GM12878 (cell line): ENCODE measurements at regions not wholly inside any gene's neighbourhood (a gene's known extent, or its start where the extent isn't known, plus 50 kb on each side); places are given as distances from the start of the nearest gene placed in this dataset.

ENCODE experiments used
- ATAC-seq: fragments of 200-7000 bp; cut with Tn5 transposase; 3 replicates; pipeline ENCODE4 v1.9.1; 2020; ENCODE audit warnings: mild to moderate bottlenecking, moderate library complexity
- BruUV-seq: library from RNA; stranded (reverse); fragments of 400-500 nt; replicated peaks from 2 replicates; lab custom pipeline; 2021; lab: Mats Ljungman, UMichigan
- CTCF ChIA-PET: fragments of 300-600 bp; sonication (Branson Sonifier 250); formaldehyde crosslinking; extraction: SDS; loops from one replicate; lab custom pipeline; 2021; ENCODE audit warnings: inconsistent platforms; lab: Yijun Ruan, JAX
- POLR2A ChIA-PET: fragments of 350-600 bp; formaldehyde crosslinking; extraction: SDS; loops from one replicate; lab custom pipeline; 2021; ENCODE audit warnings: inconsistent platforms; lab: Charles Lee
- RAD21 ChIA-PET: fragments of 300-600 bp; sonication (Branson Sonifier 250); formaldehyde crosslinking; loops from one replicate; lab custom pipeline; 2023; ENCODE audit warnings: antibody characterized with exemption; ENCODE audit not compliant: unreplicated experiment; lab: Charles Lee
- SMC1A ChIA-PET: fragments of 300-600 bp; sonication (Branson Sonifier 250); formaldehyde crosslinking; loops from one replicate; lab custom pipeline; 2023; ENCODE audit not compliant: unreplicated experiment, uncharacterized antibody; lab: Charles Lee
- DNase-seq: peaks from one replicate; pipeline ENCODE4 v3.0.0-alpha.2; 2011; ENCODE audit warnings: low read depth, low spot score
- FAIRE-seq: peaks from 3 replicates; lab custom pipeline; 2011; peaks lifted over from hg19 to GRCh38; lab: Jason Lieb, UNC
- H2AFZ ChIP-seq: 2 replicates; pipeline ENCODE4 v1.6.0; 2011; ENCODE audit warnings: low read depth, low read length, control low read depth; ENCODE audit not compliant: control insufficient read depth
- H3K27ac ChIP-seq: 2 replicates; pipeline ENCODE4 v1.5.1; 2011; ENCODE audit warnings: control low read depth; ENCODE audit not compliant: control insufficient read depth, insufficient read depth
- H3K27me3 ChIP-seq, 2 experiments: replicated peaks in 1 of 2; 2 replicates each; pipeline versions ENCODE4 v1.6.0 to v1.6.1; 2011; ENCODE audit warnings: low read length in 1 of 2; ENCODE audit not compliant: control insufficient read depth in 2 of 2, insufficient read depth in 2 of 2
- H3K36me3 ChIP-seq, 2 experiments: 2 replicates each; pipeline ENCODE4 v1.5.1; 2011; ENCODE audit warnings: low read length in 1 of 2; ENCODE audit not compliant: control insufficient read depth in 2 of 2, insufficient read depth in 2 of 2
- H3K4me1 ChIP-seq: 2 replicates; pipeline ENCODE4 v1.6.1; 2011; ENCODE audit warnings: mild to moderate bottlenecking, low read length, moderate library complexity, mixed read lengths; ENCODE audit not compliant: control insufficient read depth, insufficient read depth
- H3K4me2 ChIP-seq: 2 replicates; pipeline ENCODE4 v1.6.0; 2011; ENCODE audit warnings: control low read depth; ENCODE audit not compliant: control insufficient read depth, insufficient read depth
- H3K4me3 ChIP-seq: fragments of 200-600 bp; sonication (generic); 2 replicates; pipeline ENCODE4 v1.5.1; 2016
- H3K79me2 ChIP-seq: 2 replicates; pipeline ENCODE4 v1.6.0; 2011; ENCODE audit warnings: low read length; ENCODE audit not compliant: control insufficient read depth, insufficient read depth
- H3K9ac ChIP-seq: 2 replicates; pipeline ENCODE4 v1.8.0; 2011; ENCODE audit warnings: low read length, control low read depth, mixed read lengths; ENCODE audit not compliant: control insufficient read depth, insufficient read depth
- H3K9me3 ChIP-seq: replicated peaks from 3 replicates; pipeline ENCODE4 v1.5.1; 2011; ENCODE audit warnings: mild to moderate bottlenecking, low read length; ENCODE audit not compliant: control insufficient read depth, insufficient read depth
- H4K20me1 ChIP-seq: 2 replicates; pipeline ENCODE4 v1.6.0; 2011; ENCODE audit not compliant: control insufficient read depth, insufficient read depth
- BCL11A ChIP-seq: IDR thresholded peaks from 2 replicates; pipeline ENCODE4 v1.6.1; 2011; ENCODE audit warnings: low read depth, low read length
- CHD2 ChIP-seq: IDR thresholded peaks from 2 replicates; pipeline ENCODE4 v1.6.1; 2011; ENCODE audit warnings: low read depth, low read length, improper control_type of control experiment, borderline replicate concordance
- CHD4 ChIP-seq: fragments of 200-600 bp; sonication (generic); IDR thresholded peaks from 2 replicates; pipeline ENCODE4 v1.6.1; 2016; ENCODE audit warnings: mild to moderate bottlenecking
- CREM ChIP-seq: IDR thresholded peaks from 2 replicates; pipeline ENCODE4 v1.6.1; 2014; ENCODE audit warnings: antibody characterized with exemption, low read depth
- EP300 ChIP-seq, 2 experiments: fragments of 150-350 bp in 1 of 2; IDR thresholded peaks; 2 replicates each; pipeline ENCODE4 v1.6.1; 2011 to 2012; ENCODE audit warnings: low read depth in 2 of 2, low read length in 2 of 2, borderline replicate concordance in 1 of 2, improper control_type of control experiment in 1 of 2, inconsistent platforms in 1 of 2; ENCODE audit not compliant: control insufficient read depth in 1 of 2
- HDAC6 ChIP-seq: fragments of 200-600 bp; sonication (generic); IDR thresholded peaks from one replicate; pipeline ENCODE4 v1.8.0; 2017; ENCODE audit warnings: antibody characterized with exemption; ENCODE audit not compliant: unreplicated experiment
- HDGF ChIP-seq: fragments of 450-650 bp; IDR thresholded peaks from 2 replicates; pipeline ENCODE4 v1.6.1; 2016; ENCODE audit warnings: antibody characterized with exemption
- KDM1A ChIP-seq: fragments of 200-600 bp; sonication (generic); IDR thresholded peaks from 2 replicates; pipeline ENCODE4 v1.6.1; 2016; ENCODE audit warnings: borderline replicate concordance
- NFXL1 ChIP-seq: fragments of 450-650 bp; IDR thresholded peaks from 2 replicates; pipeline ENCODE4 v1.6.1; 2017; ENCODE audit warnings: antibody characterized with exemption, mild to moderate bottlenecking, borderline replicate concordance
- NR2C2 ChIP-seq: IDR thresholded peaks from 2 replicates; pipeline ENCODE4 v1.6.1; 2011; ENCODE audit warnings: borderline replicate concordance, low read depth; ENCODE audit not compliant: control insufficient read depth, insufficient read length
- RELA ChIP-seq: fragments of 450-650 bp; IDR thresholded peaks from 2 replicates; pipeline ENCODE4 v1.8.0; 2014; ENCODE audit warnings: borderline replicate concordance; ENCODE audit not compliant: partially characterized antibody
- REST ChIP-seq: IDR thresholded peaks from 2 replicates; pipeline ENCODE4 v1.6.1; 2012; ENCODE audit warnings: mild to moderate bottlenecking, low read depth, low read length
- RUNX3 ChIP-seq: IDR thresholded peaks from 2 replicates; pipeline ENCODE4 v1.6.1; 2012; ENCODE audit warnings: low read length, inconsistent platforms
- TAF1 ChIP-seq: IDR thresholded peaks from 2 replicates; pipeline ENCODE4 v1.6.1; 2011; ENCODE audit warnings: mild to moderate bottlenecking, low read depth, low read length, borderline replicate concordance
- WRNIP1 ChIP-seq: IDR thresholded peaks from 2 replicates; pipeline ENCODE4 v1.6.1; 2011; ENCODE audit warnings: low read depth, low read length, improper control_type of control experiment, borderline replicate concordance
- WGBS: methylation state at CpG from one replicate; pipeline ENCODE4 v1.1.6; 2016; ENCODE audit warnings: low lambda C conversion rate; ENCODE audit not compliant: insufficient replicate concordance, insufficient coverage; ENCODE audit errors: missing lambda C conversion rate; 5-methylcytosine and 5-hydroxymethylcytosine counted together
- in situ Hi-C: fragments of 300-500 bp; cut with MboI; formaldehyde crosslinking; loops from 9 replicates; pipeline ENCODE4 v1.14.3; 2018; ENCODE audit warnings: mixed read lengths
- intact Hi-C: fragments of 100-400 bp; cut with micrococcal nuclease; formaldehyde crosslinking; loops from one replicate; pipeline ENCODE4 v1.14.2; 2022; ENCODE audit not compliant: unreplicated experiment
- TF ChIP-seq, protein P1 (sequence below): fragments of 450-650 bp; formaldehyde crosslinking; IDR thresholded peaks from 2 replicates; pipeline ENCODE4 v1.5.0; 2022; ENCODE audit warnings: mild to moderate bottlenecking, missing genetic modification characterization
- TF ChIP-seq, protein P2 (sequence below): fragments of 450-650 bp; IDR thresholded peaks from 2 replicates; pipeline ENCODE4 v1.6.1; 2017; ENCODE audit warnings: mild to moderate bottlenecking, low read depth, inconsistent platforms; ENCODE audit not compliant: poor library complexity, severe bottlenecking

DNA sequence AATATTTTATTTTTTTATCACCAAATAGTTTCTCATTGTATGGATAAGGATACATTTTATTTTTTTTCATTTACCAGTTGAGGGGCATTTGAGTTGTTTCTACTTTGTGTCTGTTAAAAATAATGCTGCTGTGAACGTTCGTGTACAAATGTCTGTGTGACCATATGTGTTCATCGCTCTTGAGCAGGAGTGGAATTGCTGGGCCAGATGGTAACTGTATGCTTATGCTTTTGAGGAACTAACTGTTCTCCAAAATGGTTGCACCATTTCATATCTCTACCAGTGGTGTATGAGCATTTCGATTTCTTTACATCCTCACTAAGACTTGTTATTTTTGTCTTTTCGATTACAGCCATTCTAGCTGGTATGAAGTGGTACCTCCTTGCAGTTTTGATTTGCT lies 212.5 kb upstream of the N4BP1 start:
- H3K9ac ChIP-seq: no peak overlapping the region
- SMC1A ChIA-PET: interaction anchor here (0.9 kb wide), 1 partner anchor 31 kb away, joined by 3 read pairs; no protein-coding TSS in a partner anchor
- intact Hi-C loops: no loop called here
- TF ChIP-seq WRNIP1 (no peak), BCL11A (no peak), EP300 (IDR thresholded peaks at IDR 0.05; ENCODE audit: borderline replicate concordance in 1 of 2, control insufficient read depth in 1 of 2, low read depth in 2 of 2, low read length in 2 of 2) (no peak), RELA (no peak), REST (no peak), CREM (no peak), NR2C2 (no peak), NFXL1 (no peak), RUNX3 (no peak), HDGF (no peak), HDAC6 (no peak), CHD2 (no peak), CHD4 (no peak), TAF1 (no peak), KDM1A (no peak)
- TF ChIP-seq, protein P1, sequence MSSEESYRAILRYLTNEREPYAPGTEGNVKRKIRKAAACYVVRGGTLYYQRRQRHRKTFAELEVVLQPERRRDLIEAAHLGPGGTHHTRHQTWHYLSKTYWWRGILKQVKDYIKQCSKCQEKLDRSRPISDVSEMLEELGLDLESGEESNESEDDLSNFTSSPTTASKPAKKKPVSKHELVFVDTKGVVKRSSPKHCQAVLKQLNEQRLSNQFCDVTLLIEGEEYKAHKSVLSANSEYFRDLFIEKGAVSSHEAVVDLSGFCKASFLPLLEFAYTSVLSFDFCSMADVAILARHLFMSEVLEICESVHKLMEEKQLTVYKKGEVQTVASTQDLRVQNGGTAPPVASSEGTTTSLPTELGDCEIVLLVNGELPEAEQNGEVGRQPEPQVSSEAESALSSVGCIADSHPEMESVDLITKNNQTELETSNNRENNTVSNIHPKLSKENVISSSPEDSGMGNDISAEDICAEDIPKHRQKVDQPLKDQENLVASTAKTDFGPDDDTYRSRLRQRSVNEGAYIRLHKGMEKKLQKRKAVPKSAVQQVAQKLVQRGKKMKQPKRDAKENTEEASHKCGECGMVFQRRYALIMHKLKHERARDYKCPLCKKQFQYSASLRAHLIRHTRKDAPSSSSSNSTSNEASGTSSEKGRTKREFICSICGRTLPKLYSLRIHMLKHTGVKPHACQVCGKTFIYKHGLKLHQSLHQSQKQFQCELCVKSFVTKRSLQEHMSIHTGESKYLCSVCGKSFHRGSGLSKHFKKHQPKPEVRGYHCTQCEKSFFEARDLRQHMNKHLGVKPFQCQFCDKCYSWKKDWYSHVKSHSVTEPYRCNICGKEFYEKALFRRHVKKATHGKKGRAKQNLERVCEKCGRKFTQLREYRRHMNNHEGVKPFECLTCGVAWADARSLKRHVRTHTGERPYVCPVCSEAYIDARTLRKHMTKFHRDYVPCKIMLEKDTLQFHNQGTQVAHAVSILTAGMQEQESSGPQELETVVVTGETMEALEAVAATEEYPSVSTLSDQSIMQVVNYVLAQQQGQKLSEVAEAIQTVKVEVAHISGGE (CRISPR knock-in tag): no peak
- TF ChIP-seq, protein P2, sequence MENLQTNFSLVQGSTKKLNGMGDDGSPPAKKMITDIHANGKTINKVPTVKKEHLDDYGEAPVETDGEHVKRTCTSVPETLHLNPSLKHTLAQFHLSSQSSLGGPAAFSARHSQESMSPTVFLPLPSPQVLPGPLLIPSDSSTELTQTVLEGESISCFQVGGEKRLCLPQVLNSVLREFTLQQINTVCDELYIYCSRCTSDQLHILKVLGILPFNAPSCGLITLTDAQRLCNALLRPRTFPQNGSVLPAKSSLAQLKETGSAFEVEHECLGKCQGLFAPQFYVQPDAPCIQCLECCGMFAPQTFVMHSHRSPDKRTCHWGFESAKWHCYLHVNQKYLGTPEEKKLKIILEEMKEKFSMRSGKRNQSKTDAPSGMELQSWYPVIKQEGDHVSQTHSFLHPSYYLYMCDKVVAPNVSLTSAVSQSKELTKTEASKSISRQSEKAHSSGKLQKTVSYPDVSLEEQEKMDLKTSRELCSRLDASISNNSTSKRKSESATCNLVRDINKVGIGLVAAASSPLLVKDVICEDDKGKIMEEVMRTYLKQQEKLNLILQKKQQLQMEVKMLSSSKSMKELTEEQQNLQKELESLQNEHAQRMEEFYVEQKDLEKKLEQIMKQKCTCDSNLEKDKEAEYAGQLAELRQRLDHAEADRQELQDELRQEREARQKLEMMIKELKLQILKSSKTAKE: no peak

More for the DNA sequence above, 212.5 kb upstream of the N4BP1 start:
- FAIRE-seq (no peak), DNase-seq (no peak), ATAC-seq (no peak)
- Histone ChIP-seq H3K27me3 (no peaks in the 10 kb centered on the region; a peak in 1 of 4 replicates), H3K4me1 (no peaks in the 10 kb centered on the region), H3K79me2 (no peaks in the 10 kb centered on the region), H4K20me1 (no peaks in the 10 kb centered on the region), H3K36me3 (no peaks in the 10 kb centered on the region), H3K9me3 (no peaks in the 10 kb centered on the region; the same call in 2 of the 3 replicates), H3K27ac (no peak overlapping the region), H2AFZ (no peak overlapping the region), H3K4me2 (no peak overlapping the region), H3K4me3 (no peak overlapping the region)
- WGBS: 42% methylated on average over 5 of the region's 5 CpGs
- ChIA-PET POLR2A (no interaction called here), RAD21 (no interaction called here), CTCF (no interaction called here)
- BruUV-seq: no TSS peak
- in situ Hi-C loops: no loop called here
